ENCODE measurements at regions not wholly inside any gene's neighbourhood (a gene's known extent, or its start where the extent isn't known, plus 50 kb on each side); places are given as distances from the start of the nearest gene placed in this dataset.

- H3K9me3 Mint-ChIP-seq, result peaks cover 5% of the 10 kb centered on the region
- DNase-seq (no peak), ATAC-seq (no peak)
- peaks cover 8% of the 10 kb centered on the region for H3K4me1 Mint-ChIP-seq (ENCODE audit: low read depth)
- H3K27me3 Mint-ChIP-seq (ENCODE audit: low read depth), result no peaks in the 10 kb centered on the region
- no peak overlapping the region for H3K4me3 Mint-ChIP-seq
- no peaks in the 10 kb centered on the region for H3K36me3 Mint-ChIP-seq (ENCODE audit: insufficient read depth)
Measured at GRCh38 chr5:56580864-56581263, 234.5 kb upstream of the MAP3K1 start.

GRCh38 chr5:56575821-56576220 lies 239.5 kb upstream of the MAP3K1 start:
- Mint-ChIP-seq H3K4me3 (no peak overlapping the region), H3K9me3 (peaks cover 8% of the 10 kb centered on the region), H3K27me3 (ENCODE audit: low read depth) (no peaks in the 10 kb centered on the region), H3K36me3 (ENCODE audit: insufficient read depth) (peaks cover 4% of the 10 kb centered on the region), H3K4me1 (ENCODE audit: low read depth) (peaks cover 1% of the 10 kb centered on the region)
- DNase-seq, result no peak
- peak; percentile 55 to 69 for ATAC-seq

DNA sequence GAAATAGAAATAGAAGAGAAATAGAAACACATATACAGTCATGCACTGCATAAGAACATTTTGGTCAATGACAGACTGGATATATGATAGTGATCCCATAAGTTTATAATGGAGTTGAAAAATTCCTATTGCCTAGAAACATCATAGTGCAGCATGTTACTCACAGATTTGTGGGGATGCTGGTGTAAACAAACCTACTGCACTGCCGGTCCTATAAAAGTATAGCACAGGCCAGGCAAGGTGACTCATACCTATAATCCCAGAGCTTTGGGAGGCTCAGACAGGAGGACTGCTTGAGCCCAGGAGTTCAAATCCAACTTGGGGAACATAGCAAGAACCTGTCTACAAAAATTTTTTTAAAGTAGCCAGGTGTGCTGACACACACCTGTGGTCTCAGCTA lies 240.6 kb upstream of the MAP3K1 start:
- Mint-ChIP-seq H3K4me3 (no peak overlapping the region), H3K9me3 (peaks cover 8% of the 10 kb centered on the region), H3K27me3 (ENCODE audit: low read depth) (no peaks in the 10 kb centered on the region), H3K36me3 (ENCODE audit: insufficient read depth) (peaks cover 4% of the 10 kb centered on the region), H3K4me1 (ENCODE audit: low read depth) (peaks cover 1% of the 10 kb centered on the region)
- ATAC-seq, result no peak
- no peak for DNase-seq

GRCh38 chr5:56569566-56569965 lies 245.8 kb upstream of the MAP3K1 start:
- H3K9me3 Mint-ChIP-seq, result peaks cover 8% of the 10 kb centered on the region
- H3K36me3 Mint-ChIP-seq (ENCODE audit: insufficient read depth), result peaks cover 3% of the 10 kb centered on the region
- H3K4me3 Mint-ChIP-seq, result no peak overlapping the region
- H3K4me1 Mint-ChIP-seq (ENCODE audit: low read depth), result peaks cover 16% of the 10 kb centered on the region
- DNase-seq (no peak), ATAC-seq (no peak)
- H3K27me3 Mint-ChIP-seq (ENCODE audit: low read depth), result no peaks in the 10 kb centered on the region

GRCh38 chr5:56569076-56569475 lies 246.3 kb upstream of the MAP3K1 start:
- Mint-ChIP-seq H3K27me3 (ENCODE audit: low read depth) (no peaks in the 10 kb centered on the region), H3K9me3 (peaks cover 6% of the 10 kb centered on the region), H3K4me3 (no peak overlapping the region), H3K4me1 (ENCODE audit: low read depth) (peaks cover 15% of the 10 kb centered on the region), H3K36me3 (ENCODE audit: insufficient read depth) (peaks cover 2% of the 10 kb centered on the region)
- no peak for ATAC-seq
- no peak for DNase-seq

- ATAC-seq, result no peak
- Mint-ChIP-seq H3K36me3 (ENCODE audit: insufficient read depth) (no peaks in the 10 kb centered on the region), H3K4me3 (no peak overlapping the region), H3K27me3 (ENCODE audit: low read depth) (no peaks in the 10 kb centered on the region), H3K4me1 (ENCODE audit: low read depth) (peaks cover 15% of the 10 kb centered on the region), H3K9me3 (no peaks in the 10 kb centered on the region)
- no peak for DNase-seq
Measured at GRCh38 chr5:56567278-56567677, 248.1 kb upstream of the MAP3K1 start.

DNA sequence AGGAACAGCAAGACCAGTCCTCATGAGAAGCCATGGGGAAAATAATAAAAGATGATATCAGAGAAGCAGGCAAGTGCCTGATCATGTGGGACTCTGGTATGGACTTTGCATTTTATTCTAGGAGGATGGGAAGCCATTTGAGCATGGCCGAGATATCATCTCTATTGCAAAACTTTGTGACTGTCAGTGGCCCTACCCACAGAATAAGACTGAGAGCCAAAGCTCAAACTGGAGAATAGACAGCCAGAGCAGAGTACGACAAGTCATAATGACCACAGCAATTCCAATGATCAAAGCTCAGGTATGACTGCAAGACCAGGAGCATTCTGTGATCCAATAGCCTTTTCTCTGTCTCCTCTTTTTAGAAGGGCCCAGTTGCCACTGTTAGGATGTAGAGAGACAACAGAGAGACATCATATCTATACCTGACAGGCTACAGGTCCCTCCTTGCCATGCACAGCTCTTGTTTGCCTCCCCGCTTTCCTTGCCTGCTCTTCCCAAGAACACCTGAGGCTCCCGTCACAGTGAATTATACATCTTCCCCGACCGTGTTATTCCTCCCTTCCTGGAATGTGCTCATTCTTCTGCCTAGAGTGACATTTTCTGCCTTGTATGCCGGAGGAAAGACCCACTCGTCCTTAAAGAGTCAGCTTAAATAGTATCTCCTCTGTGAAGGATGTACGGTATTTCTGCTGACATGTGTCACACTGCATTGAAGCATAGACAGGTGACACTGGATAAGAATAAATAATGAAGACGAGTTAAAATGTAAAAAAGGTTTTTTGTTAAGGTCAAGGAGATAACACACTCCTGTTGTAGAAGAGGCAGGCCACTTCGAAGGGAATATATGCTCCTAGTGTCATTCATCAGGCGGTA lies 248.7 kb upstream of the MAP3K1 start:
- no peak for DNase-seq
- H3K36me3 Mint-ChIP-seq (ENCODE audit: insufficient read depth), result no peaks in the 10 kb centered on the region
- ATAC-seq, result no peak
- H3K9me3 Mint-ChIP-seq, result no peaks in the 10 kb centered on the region
- H3K27me3 Mint-ChIP-seq (ENCODE audit: low read depth), result no peaks in the 10 kb centered on the region
- peaks cover 15% of the 10 kb centered on the region for H3K4me1 Mint-ChIP-seq (ENCODE audit: low read depth)
- H3K4me3 Mint-ChIP-seq, result no peak overlapping the region

DNA sequence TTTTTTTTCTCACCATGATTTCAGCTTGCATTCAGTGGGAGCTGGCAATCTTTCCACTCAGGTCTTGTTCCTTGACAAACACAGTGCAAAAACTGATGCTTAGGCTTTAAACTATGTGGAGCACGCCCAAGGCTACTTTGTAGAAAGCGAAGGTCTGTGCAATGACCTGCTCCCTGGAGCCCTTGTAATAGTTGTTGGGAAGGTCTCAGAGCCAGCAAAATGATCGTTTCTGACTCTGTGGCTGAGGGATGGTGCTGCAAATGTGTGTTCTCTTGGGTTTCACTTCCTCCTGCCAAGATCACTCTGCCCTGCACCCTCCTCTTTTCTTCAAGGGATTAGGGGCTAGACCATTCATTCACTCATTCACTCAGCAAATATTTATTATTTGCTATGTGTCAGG lies 249.7 kb upstream of the MAP3K1 start:
- Mint-ChIP-seq H3K4me3 (no peak overlapping the region), H3K9me3 (no peaks in the 10 kb centered on the region), H3K27me3 (ENCODE audit: low read depth) (no peaks in the 10 kb centered on the region), H3K36me3 (ENCODE audit: insufficient read depth) (no peaks in the 10 kb centered on the region), H3K4me1 (ENCODE audit: low read depth) (peaks cover 20% of the 10 kb centered on the region)
- DNase-seq (no peak), ATAC-seq (no peak)

DNA sequence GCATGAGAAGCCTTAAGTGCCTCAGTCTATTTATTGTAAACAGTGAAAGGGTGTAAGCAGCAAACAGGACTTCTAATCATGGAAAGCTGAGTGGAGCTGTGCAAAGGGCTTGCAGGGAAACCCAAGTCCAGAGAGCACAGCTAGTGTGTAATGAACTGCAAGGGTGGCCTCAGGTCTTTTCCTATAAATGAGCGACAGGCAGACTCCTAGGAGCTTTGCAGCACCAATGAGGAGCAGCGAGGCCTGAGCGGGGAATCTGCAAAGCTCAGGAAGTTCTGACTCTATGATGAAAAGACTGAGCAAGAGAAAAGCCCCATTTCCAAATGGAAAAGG lies 250.1 kb upstream of the MAP3K1 start:
- ATAC-seq (no peak), DNase-seq (no peak)
- H3K36me3 Mint-ChIP-seq (ENCODE audit: insufficient read depth), result peaks cover under 1% of the 10 kb centered on the region
- H3K4me1 Mint-ChIP-seq (ENCODE audit: low read depth), result peaks cover 20% of the 10 kb centered on the region
- no peaks in the 10 kb centered on the region for H3K27me3 Mint-ChIP-seq (ENCODE audit: low read depth)
- H3K4me3 Mint-ChIP-seq, result no peak overlapping the region
- H3K9me3 Mint-ChIP-seq, result no peaks in the 10 kb centered on the region

- Mint-ChIP-seq H3K4me3 (no peak overlapping the region), H3K27me3 (ENCODE audit: low read depth) (no peaks in the 10 kb centered on the region), H3K36me3 (ENCODE audit: insufficient read depth) (peaks cover 1% of the 10 kb centered on the region), H3K4me1 (ENCODE audit: low read depth) (peaks cover 20% of the 10 kb centered on the region), H3K9me3 (no peaks in the 10 kb centered on the region)
- ATAC-seq (no peak), DNase-seq (no peak)
Measured at GRCh38 chr5:56564541-56565282, 250.6 kb upstream of the MAP3K1 start.

- no peak overlapping the region for H3K4me3 Mint-ChIP-seq
- no peak for ATAC-seq
- no peaks in the 10 kb centered on the region for H3K9me3 Mint-ChIP-seq
- no peaks in the 10 kb centered on the region for H3K27me3 Mint-ChIP-seq (ENCODE audit: low read depth)
- DNase-seq, result no peak
- H3K4me1 Mint-ChIP-seq (ENCODE audit: low read depth), result peaks cover 20% of the 10 kb centered on the region
- peaks cover 1% of the 10 kb centered on the region for H3K36me3 Mint-ChIP-seq (ENCODE audit: insufficient read depth)
Measured at GRCh38 chr5:56561455-56561854, 253.9 kb upstream of the MAP3K1 start.

DNA sequence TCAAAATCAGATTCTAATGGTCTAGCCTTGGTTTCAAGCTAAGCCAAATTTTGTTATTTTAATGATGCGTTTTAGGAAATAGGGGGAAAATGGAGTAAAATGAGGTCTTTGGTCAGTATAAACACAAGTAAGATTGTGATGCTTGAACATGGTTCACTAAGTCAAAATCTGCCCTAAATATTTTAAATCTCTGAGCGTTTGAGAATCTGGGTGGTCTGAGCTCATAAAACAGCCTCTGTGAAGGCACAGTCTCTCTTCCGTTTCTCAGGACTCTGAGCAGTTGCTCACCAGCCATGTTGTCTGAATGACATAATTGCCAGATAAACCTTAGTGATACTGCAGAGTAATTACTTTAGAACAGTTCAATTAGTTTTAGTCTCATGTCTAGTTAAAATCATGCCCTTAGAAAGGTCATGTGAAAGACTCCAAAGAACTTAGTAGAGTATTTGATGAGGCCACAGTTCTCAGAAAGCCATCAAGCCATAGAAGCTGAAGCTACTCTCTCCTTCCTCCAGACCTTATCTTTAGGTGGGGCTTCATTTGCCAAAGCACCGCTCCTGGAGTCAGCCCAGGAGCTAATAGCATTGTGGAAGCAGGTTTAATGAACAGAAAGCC lies 257.1 kb upstream of the MAP3K1 start:
- ATAC-seq, result no peak
- Mint-ChIP-seq H3K36me3 (ENCODE audit: insufficient read depth) (peaks cover 1% of the 10 kb centered on the region), H3K4me1 (ENCODE audit: low read depth) (peaks cover 4% of the 10 kb centered on the region), H3K27me3 (ENCODE audit: low read depth) (no peaks in the 10 kb centered on the region), H3K9me3 (no peaks in the 10 kb centered on the region), H3K4me3 (no peak overlapping the region)
- DNase-seq, result no peak

DNA sequence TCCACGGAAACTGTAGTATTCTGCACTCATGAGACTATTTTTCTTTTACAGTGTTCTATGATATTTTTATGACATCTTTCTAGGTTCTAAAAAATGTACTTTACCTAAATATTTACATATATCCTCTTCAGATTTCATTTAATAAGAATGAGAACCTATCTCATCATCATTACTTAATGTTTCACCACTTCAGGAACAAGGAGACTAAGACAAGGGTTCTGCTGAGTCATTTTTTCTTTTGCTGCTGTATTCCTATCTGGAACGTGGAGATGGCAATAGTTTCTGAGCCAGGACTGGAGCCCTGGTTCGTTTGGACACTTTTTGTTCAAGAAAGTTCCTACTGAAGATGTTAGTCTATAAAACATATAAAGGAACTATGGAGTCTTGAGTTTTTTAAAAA lies 258.2 kb upstream of the MAP3K1 start:
- ATAC-seq (no peak), DNase-seq (no peak)
- Mint-ChIP-seq H3K4me3 (no peak overlapping the region), H3K36me3 (ENCODE audit: insufficient read depth) (peaks cover 1% of the 10 kb centered on the region), H3K4me1 (ENCODE audit: low read depth) (peaks cover 4% of the 10 kb centered on the region), H3K9me3 (no peaks in the 10 kb centered on the region), H3K27me3 (ENCODE audit: low read depth) (no peaks in the 10 kb centered on the region)

DNA sequence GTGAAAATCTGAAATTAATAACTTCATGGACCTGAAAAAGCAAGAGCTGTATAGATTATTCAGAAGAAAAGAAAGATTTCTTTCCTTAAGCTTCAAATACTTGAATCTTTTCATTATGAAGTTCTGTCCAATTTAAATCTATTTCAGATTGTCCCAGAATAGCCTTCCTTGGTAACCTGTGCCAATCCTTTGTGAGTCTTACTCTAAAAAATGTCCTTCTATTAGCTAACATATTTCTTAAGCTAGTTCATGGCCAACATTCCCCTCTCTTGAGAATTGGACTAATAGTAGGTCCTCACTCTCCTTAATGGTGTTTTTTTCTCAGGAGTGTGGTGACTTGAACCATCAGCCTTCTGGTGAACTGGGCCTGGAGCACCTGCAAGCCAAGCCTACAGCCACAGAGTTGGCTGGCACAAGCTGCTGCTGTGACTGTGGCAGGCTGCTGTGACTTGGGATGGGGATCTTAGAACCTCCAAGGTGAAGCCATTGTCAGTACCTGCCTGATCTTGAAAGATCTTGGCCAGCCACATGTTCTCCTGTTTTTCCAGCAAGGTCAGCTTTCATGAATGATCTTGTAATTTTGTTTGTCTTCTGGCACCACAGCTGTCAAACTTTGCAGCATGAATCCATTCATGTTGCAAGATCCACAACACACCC lies 262.6 kb upstream of the MAP3K1 start:
- Mint-ChIP-seq H3K4me3 (no peak overlapping the region), H3K27me3 (ENCODE audit: low read depth) (no peaks in the 10 kb centered on the region), H3K36me3 (ENCODE audit: insufficient read depth) (no peaks in the 10 kb centered on the region), H3K9me3 (no peaks in the 10 kb centered on the region), H3K4me1 (ENCODE audit: low read depth) (peaks cover 1% of the 10 kb centered on the region)
- ATAC-seq (no peak), DNase-seq (no peak)

All from activated T-cell treated with anti-CD3 and anti-CD28 coated beads, Interleukin-2, amount 50 U/mL, for 4 hours (primary cell).